SU-DHL-6 (cell line): ENCODE measurements at regions not wholly inside any gene's neighbourhood (a gene's known extent, or its start where the extent isn't known, plus 50 kb on each side); places are given as distances from the start of the nearest gene placed in this dataset.

Experiments used
- H2AFZ ChIP-seq: fragments of 200-600 bp; sonication (generic); 2 replicates; pipeline ENCODE4 v1.6.1; 2014; ENCODE audit warnings: low read depth, mild to moderate bottlenecking, moderate library complexity, mixed read lengths, antibody characterized with exemption, low read length; ENCODE audit not compliant: severe bottlenecking
- H3F3A ChIP-seq: fragments of 200-600 bp; shearing (Covaris generic); 2 replicates; pipeline ENCODE4 v1.6.0; 2016; ENCODE audit warnings: antibody characterized with exemption, mild to moderate bottlenecking; ENCODE audit not compliant: insufficient read depth
- H3K27ac ChIP-seq: fragments of 200-600 bp; sonication (generic); 2 replicates; pipeline ENCODE4 v1.5.1; 2016; ENCODE audit warnings: low read depth, mild to moderate bottlenecking, low read length, moderate library complexity, mixed read lengths
- H3K27me3 ChIP-seq: fragments of 200-600 bp; sonication (generic), shearing (Covaris generic); 2 replicates; pipeline ENCODE4 v1.6.0; 2014; ENCODE audit warnings: mild to moderate bottlenecking, low read length
- H3K36me3 ChIP-seq: fragments of 200-600 bp; sonication (generic); 2 replicates; pipeline ENCODE4 v1.6.1; 2014; ENCODE audit warnings: mild to moderate bottlenecking, low read length, mixed read lengths
- H3K4me2 ChIP-seq: fragments of 300-600, 200-600 bp; shearing (Covaris generic), sonication (generic); 2 replicates; pipeline ENCODE4 v1.6.0; 2014; ENCODE audit warnings: low read length, low read depth, mild to moderate bottlenecking; ENCODE audit not compliant: poor library complexity, severe bottlenecking
- H3K4me3 ChIP-seq: fragments of 200-600 bp; sonication (generic); 2 replicates; pipeline ENCODE4 v1.5.1; 2014; ENCODE audit warnings: antibody characterized with exemption, low read length, mild to moderate bottlenecking, mixed read lengths; ENCODE audit not compliant: insufficient read depth, poor library complexity, severe bottlenecking
- H3K79me2 ChIP-seq: fragments of 200-600 bp; sonication (generic); 2 replicates; pipeline ENCODE4 v1.6.1; 2014; ENCODE audit warnings: mild to moderate bottlenecking, low read length, moderate library complexity; ENCODE audit not compliant: insufficient read depth
- H3K9ac ChIP-seq: fragments of 200-600 bp; sonication (generic); 2 replicates; pipeline ENCODE4 v1.7.0; 2014; ENCODE audit warnings: mild to moderate bottlenecking, low read length
- H3K9me2 ChIP-seq: fragments of 200-600 bp; sonication (generic); replicated peaks from 2 replicates; pipeline ENCODE4 v1.6.1; 2014; ENCODE audit warnings: low read length; ENCODE audit not compliant: insufficient read depth
- H3K9me3 ChIP-seq: fragments of 200-600 bp; sonication (generic); 2 replicates; pipeline ENCODE4 v1.6.1; 2014; ENCODE audit warnings: low read length, mixed read lengths; ENCODE audit not compliant: insufficient read depth
- H4K20me1 ChIP-seq: fragments of 200-600 bp; sonication (generic); 2 replicates; pipeline ENCODE4 v1.6.1; 2014; ENCODE audit warnings: low read depth, mild to moderate bottlenecking, antibody characterized with exemption, low read length, moderate library complexity, mixed read lengths
- EZH2phosphoT487 ChIP-seq: fragments of 200-600 bp; sonication (generic), shearing (Covaris generic); conservative IDR thresholded peaks from 2 replicates; pipeline ENCODE4 v1.6.1; 2018; ENCODE audit warnings: mild to moderate bottlenecking, antibody characterized with exemption, low read length, moderate library complexity, mixed read lengths
- TF ChIP-seq, protein P1 (sequence below): fragments of 200-600 bp; sonication (generic); IDR thresholded peaks from one replicate; pipeline ENCODE4 v1.5.1; 2017; ENCODE audit warnings: antibody characterized with exemption, mild to moderate bottlenecking, low read length, moderate library complexity; ENCODE audit not compliant: insufficient read depth, poor library complexity, severe bottlenecking

DNA sequence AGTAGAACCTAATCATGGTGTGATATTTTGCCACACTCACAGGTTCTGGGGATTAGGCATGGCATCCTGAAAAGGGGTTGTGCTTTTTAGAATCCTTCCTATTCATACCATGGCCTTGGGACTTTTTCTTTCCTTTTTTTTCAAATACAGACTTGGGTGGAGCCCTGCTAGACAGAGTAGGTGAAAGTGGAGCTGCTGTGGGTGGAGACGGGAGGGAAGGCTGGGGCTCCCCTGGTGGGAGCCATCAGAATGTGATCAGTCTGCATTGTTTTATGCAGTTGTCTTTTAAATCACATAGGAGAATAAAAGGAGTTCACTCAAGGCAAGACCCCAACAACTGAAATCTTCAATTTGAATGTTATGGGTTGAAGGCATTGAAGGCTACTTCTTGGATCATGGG lies 130.2 kb downstream of the VAPA start:
- Histone ChIP-seq H3F3A (no peaks in the 10 kb centered on the region), H3K4me2 (no peak overlapping the region), H3K9ac (no peak overlapping the region), H4K20me1 (no peaks in the 10 kb centered on the region), H3K36me3 (no peaks in the 10 kb centered on the region), H3K4me3 (no peak overlapping the region), H3K27ac (no peak overlapping the region), H3K27me3 (no peaks in the 10 kb centered on the region), H2AFZ (no peak overlapping the region), H3K9me2 (no peaks in the 10 kb centered on the region), H3K79me2 (no peaks in the 10 kb centered on the region), H3K9me3 (peaks cover 4% of the 10 kb centered on the region; the same call in 1 of the 2 replicates)
- TF ChIP-seq EZH2phosphoT487: no peak
- TF ChIP-seq, protein P1, sequence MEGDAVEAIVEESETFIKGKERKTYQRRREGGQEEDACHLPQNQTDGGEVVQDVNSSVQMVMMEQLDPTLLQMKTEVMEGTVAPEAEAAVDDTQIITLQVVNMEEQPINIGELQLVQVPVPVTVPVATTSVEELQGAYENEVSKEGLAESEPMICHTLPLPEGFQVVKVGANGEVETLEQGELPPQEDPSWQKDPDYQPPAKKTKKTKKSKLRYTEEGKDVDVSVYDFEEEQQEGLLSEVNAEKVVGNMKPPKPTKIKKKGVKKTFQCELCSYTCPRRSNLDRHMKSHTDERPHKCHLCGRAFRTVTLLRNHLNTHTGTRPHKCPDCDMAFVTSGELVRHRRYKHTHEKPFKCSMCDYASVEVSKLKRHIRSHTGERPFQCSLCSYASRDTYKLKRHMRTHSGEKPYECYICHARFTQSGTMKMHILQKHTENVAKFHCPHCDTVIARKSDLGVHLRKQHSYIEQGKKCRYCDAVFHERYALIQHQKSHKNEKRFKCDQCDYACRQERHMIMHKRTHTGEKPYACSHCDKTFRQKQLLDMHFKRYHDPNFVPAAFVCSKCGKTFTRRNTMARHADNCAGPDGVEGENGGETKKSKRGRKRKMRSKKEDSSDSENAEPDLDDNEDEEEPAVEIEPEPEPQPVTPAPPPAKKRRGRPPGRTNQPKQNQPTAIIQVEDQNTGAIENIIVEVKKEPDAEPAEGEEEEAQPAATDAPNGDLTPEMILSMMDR: no peak

DNA sequence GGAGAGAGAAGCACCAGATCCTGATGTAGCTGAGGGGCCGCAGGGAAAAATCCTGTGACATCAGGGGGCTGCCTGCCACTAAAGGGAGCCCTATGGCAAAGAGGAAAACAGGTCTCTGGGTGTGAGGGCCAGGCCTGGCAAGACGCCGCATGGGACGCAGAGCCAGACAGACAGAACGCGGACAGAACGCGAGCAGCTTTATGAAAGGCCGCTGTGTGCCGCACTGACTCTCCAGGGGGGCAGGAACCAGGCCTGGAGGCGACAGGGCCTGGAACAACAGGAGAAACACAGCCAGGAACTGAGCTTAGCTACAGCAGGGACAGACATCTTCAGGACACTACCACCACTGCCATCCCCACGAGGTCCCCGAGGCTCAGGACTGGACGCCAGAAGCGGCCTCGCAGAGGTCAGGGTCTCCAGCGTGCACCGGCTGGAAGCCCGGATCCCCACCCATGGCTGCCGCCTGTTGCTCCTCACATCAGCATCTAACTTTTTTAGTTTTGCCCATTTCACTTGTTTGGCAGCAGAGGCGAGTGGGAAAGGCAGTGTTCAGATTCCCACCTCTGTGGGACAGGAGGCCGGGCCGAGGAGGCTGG lies 131.6 kb downstream of the VAPA start:
- no peaks in the 10 kb centered on the region for H3K27me3 ChIP-seq
- TF ChIP-seq, protein P1: no peak
- no peak for TF ChIP-seq EZH2phosphoT487
- H3K9me2 ChIP-seq: no peaks in the 10 kb centered on the region
- H3K79me2 ChIP-seq: no peaks in the 10 kb centered on the region
- no peak overlapping the region for H3K4me2 ChIP-seq
- H4K20me1 ChIP-seq: no peaks in the 10 kb centered on the region
- H3K4me3 ChIP-seq: no peak overlapping the region
- H3K9ac ChIP-seq: no peak overlapping the region
- H3K27ac ChIP-seq: no peak overlapping the region
- no peaks in the 10 kb centered on the region for H3K36me3 ChIP-seq
- H3F3A ChIP-seq: no peaks in the 10 kb centered on the region
- H2AFZ ChIP-seq: no peak overlapping the region
- peaks cover 4% of the 10 kb centered on the region; the same call in 1 of the 2 replicates for H3K9me3 ChIP-seq

DNA sequence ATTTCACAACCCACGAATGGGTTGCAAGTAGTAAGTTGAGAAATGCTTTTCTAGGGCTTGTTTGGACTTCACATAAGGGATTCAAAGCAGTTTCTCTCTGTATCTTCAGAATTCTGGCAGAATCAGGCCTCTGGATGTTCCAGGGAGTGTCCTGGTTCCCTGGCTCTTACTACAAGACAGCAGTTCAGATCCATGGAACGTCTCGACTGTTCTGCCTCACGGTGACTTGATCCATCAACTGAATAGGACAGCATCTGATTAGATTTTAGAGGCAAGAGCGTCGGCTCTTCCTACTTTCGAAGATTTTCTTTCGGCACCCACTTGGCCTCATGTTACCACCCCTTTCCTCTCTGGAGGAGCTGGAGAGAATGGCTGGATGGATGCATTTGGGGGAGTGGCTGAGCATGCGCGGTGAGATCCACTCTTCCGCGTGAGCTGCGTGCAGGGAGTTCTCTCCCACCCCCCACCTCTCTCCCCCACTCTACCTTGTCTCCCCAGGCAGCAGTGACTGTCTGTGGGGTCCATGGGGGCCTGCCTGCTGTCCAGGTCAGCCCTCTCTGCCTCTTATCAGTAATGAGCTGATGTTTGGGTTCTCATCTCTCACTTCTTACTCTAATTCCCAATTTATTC lies 132.5 kb downstream of the VAPA start:
- no peak overlapping the region for H3K4me2 ChIP-seq
- H3K4me3 ChIP-seq: no peak overlapping the region
- no peaks in the 10 kb centered on the region for H3K27me3 ChIP-seq
- no peak overlapping the region for H2AFZ ChIP-seq
- no peaks in the 10 kb centered on the region for H3K9me2 ChIP-seq
- no peak overlapping the region for H3K9ac ChIP-seq
- H4K20me1 ChIP-seq: no peaks in the 10 kb centered on the region
- TF ChIP-seq, protein P1: no peak
- TF ChIP-seq EZH2phosphoT487: no peak
- H3K36me3 ChIP-seq: no peaks in the 10 kb centered on the region
- no peaks in the 10 kb centered on the region for H3F3A ChIP-seq
- no peak overlapping the region for H3K27ac ChIP-seq
- H3K9me3 ChIP-seq: peaks cover 4% of the 10 kb centered on the region; the same call in 1 of the 2 replicates
- H3K79me2 ChIP-seq: no peaks in the 10 kb centered on the region
